Inferior parietal cortex (tissue), 1 donor: ENCODE measurements at regions not wholly inside any gene's neighbourhood (a gene's known extent, or its start where the extent isn't known, plus 50 kb on each side); places are given as distances from the start of the nearest gene placed in this dataset.

Experiments
- DNase-seq: peaks from one replicate; pipeline ENCODE4 v3.0.0-alpha.2; 2016; ENCODE audit errors: extremely low spot score

GRCh38 chr22:49567899-49568750 is 259.5 kb downstream of the BRD1 start:
- no peak for DNase-seq

- DNase-seq, result no peak
These were observed 261.0 kb downstream of the BRD1 start for GRCh38 chr22:49566693-49567092.

- no peak for DNase-seq
These were observed 261.5 kb downstream of the BRD1 start for GRCh38 chr22:49566141-49566541.

- no peak for DNase-seq
These were observed 262.2 kb downstream of the BRD1 start for GRCh38 chr22:49565516-49565855.

GRCh38 chr22:49564666-49565515 is 262.8 kb downstream of the BRD1 start:
- DNase-seq, result no peak

GRCh38 chr22:49564054-49564453 is 263.6 kb downstream of the BRD1 start:
- no peak for DNase-seq

DNA sequence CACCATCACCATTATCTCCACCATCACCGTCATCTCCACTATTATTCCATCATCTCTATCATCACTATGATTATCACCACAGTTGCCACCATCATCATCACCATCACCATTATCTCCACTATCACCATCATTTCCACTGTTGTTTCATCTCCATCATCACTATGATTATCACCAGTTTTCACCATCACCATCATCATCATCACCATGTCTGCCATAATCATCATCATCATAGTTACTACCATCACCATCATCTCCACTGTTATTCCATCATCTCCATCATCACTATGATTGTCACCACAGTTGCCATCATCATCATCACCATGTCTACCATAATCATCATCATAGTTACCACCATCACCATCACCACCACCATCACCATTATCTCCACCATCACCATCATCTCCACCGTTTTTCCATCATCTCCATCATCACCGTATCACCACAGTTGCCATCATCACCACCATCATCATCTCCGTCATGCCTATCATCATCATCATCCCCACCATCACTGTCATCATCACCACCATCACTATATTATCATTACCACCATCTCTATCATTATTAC is 264.9 kb downstream of the BRD1 start:
- DNase-seq, result no peak

GRCh38 chr22:49561976-49562375 is 265.7 kb downstream of the BRD1 start:
- DNase-seq, result no peak

- DNase-seq, result no peak
These were observed 266.3 kb downstream of the BRD1 start for GRCh38 chr22:49561338-49561737.

- DNase-seq, result no peak
These were observed 272.1 kb downstream of the BRD1 start for GRCh38 chr22:49555526-49555925.

- DNase-seq, result no peak
These were observed 272.9 kb downstream of the BRD1 start for GRCh38 chr22:49554741-49555140.

GRCh38 chr22:49554296-49554625 is 273.4 kb downstream of the BRD1 start:
- DNase-seq, result no peak

- no peak for DNase-seq
These were observed 274.0 kb downstream of the BRD1 start for GRCh38 chr22:49553518-49554295.

- no peak for DNase-seq
These were observed 274.6 kb downstream of the BRD1 start for GRCh38 chr22:49553076-49553475.

- DNase-seq, result no peak
These were observed 275.6 kb downstream of the BRD1 start for GRCh38 chr22:49551897-49552614.

- no peak for DNase-seq
These were observed 276.2 kb downstream of the BRD1 start for GRCh38 chr22:49551446-49551845.

- no peak for DNase-seq
These were observed 276.8 kb downstream of the BRD1 start for GRCh38 chr22:49550766-49551362.

- DNase-seq, result no peak
These were observed 277.6 kb downstream of the BRD1 start for GRCh38 chr22:49550141-49550430.

DNA sequence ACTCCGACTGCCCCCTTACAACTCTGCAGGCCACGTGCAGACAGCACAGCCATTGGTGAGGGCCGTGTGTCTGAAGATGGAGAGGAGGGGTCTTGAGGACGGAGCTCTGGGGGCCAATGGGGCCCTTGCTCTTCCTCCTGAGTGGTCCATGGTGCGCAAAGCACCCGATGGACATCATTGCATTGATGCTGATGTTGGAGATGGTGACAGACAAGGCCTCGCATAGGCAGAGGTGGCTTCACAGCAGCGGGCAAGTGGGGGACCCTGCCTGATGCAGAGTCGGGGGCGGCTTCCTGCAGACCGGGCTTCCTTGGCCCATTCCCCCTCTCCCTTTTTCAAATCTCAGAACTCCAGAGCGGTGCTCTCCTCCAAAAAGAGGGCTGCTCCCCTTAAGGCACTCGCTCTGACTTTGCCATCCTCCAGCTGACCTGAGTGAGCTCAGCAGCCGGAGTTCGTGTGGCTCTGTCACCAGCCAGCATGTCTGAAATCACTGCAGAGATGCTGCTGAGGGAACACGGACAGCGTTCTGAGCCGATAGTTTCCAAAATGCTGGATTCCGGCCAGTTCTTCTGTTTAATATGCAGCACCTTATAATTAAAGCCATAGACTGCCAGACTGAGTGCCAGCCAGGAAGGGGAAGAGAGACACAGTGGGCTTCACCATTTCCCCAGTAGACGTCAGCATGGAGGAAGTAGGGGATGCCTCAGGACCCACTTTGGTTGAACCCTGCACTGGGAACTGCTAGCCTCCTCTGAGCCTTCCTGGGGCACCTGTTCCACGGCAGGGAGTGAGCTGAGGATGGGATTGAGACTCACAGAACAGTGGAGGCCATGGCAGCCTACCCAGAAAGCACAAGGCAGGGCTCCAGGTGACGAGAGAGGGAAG is 278.2 kb downstream of the BRD1 start:
- no peak for DNase-seq
